Liver (tissue), 7 donors: ENCODE measurements at regions not wholly inside any gene's neighbourhood (a gene's known extent, or its start where the extent isn't known, plus 50 kb on each side); places are given as distances from the start of the nearest gene placed in this dataset.

ENCODE experiments used
- DNase-seq: peaks from one replicate; pipeline ENCODE4 v3.0.0-alpha.2; 2017; ENCODE audit warnings: low spot score
- H3K27ac ChIP-seq, 2 donors: one replicate each; pipeline ENCODE4 v1.7.0; 2013; ENCODE audit warnings: inconsistent platforms in 2 of 2, low read length in 2 of 2, control low read depth in 1 of 2, low read depth in 1 of 2, mild to moderate bottlenecking in 1 of 2
- H3K27me3 ChIP-seq, 4 donors: one replicate each; pipeline versions ENCODE4 v1.6.1 to v1.7.0; 2013; ENCODE audit warnings: low read length in 3 of 4, inconsistent platforms in 1 of 4, mild to moderate bottlenecking in 1 of 4, moderate library complexity in 1 of 4; ENCODE audit not compliant: control insufficient read depth in 4 of 4, insufficient read depth in 4 of 4
- H3K36me3 ChIP-seq, 4 donors: one replicate each; pipeline versions ENCODE4 v1.6.1 to v1.7.0; 2013; ENCODE audit warnings: low read length in 3 of 4, mild to moderate bottlenecking in 3 of 4, low read depth in 1 of 4, moderate library complexity in 1 of 4; ENCODE audit not compliant: control insufficient read depth in 4 of 4, insufficient read depth in 3 of 4
- H3K4me1 ChIP-seq, 4 donors: one replicate each; pipeline versions ENCODE4 v1.6.1 to v1.7.0; 2013; ENCODE audit warnings: low read length in 3 of 4, mild to moderate bottlenecking in 3 of 4, moderate library complexity in 1 of 4; ENCODE audit not compliant: control insufficient read depth in 4 of 4, insufficient read depth in 4 of 4
- H3K4me3 ChIP-seq, 3 donors: one replicate each; pipeline versions ENCODE4 v1.6.1 to v1.7.0; 2013; ENCODE audit warnings: low read length in 3 of 3, control low read depth in 1 of 3, low read depth in 1 of 3, mild to moderate bottlenecking in 1 of 3
- H3K9ac ChIP-seq, 2 donors: one replicate each; pipeline ENCODE4 v1.7.0; 2013; ENCODE audit warnings: low read length in 2 of 2, mild to moderate bottlenecking in 2 of 2, moderate library complexity in 2 of 2, control low read depth in 1 of 2, low read depth in 1 of 2
- H3K9me3 ChIP-seq, 4 donors: one replicate each; pipeline versions ENCODE4 v1.6.1 to v1.7.0; 2013; ENCODE audit warnings: low read length in 3 of 4; ENCODE audit not compliant: control insufficient read depth in 4 of 4
- EGR1 ChIP-seq, 2 donors: IDR thresholded peaks; 2 replicates each; pipeline ENCODE4 v1.6.1; 2016 to 2018; ENCODE audit warnings: antibody characterized with exemption in 2 of 2, low read depth in 2 of 2
- FOXA1 ChIP-seq: IDR thresholded peaks from 2 replicates; pipeline ENCODE4 v1.6.1; 2016; ENCODE audit warnings: antibody characterized with exemption
- FOXA2 ChIP-seq: IDR thresholded peaks from 2 replicates; pipeline ENCODE4 v1.6.1; 2016; ENCODE audit warnings: antibody characterized with exemption
- HNF4G ChIP-seq: IDR thresholded peaks from 2 replicates; pipeline ENCODE4 v1.6.1; 2016; ENCODE audit warnings: antibody characterized with exemption
- JUND ChIP-seq, 2 donors: IDR thresholded peaks; 2 replicates each; pipeline ENCODE4 v1.6.1; 2016; ENCODE audit warnings: antibody characterized with exemption in 2 of 2
- RAD21 ChIP-seq, 2 donors: IDR thresholded peaks; 2 replicates each; pipeline ENCODE4 v1.6.1; 2016; ENCODE audit warnings: antibody characterized with exemption in 2 of 2, mild to moderate bottlenecking in 2 of 2
- RXRA ChIP-seq, 2 donors: IDR thresholded peaks; 2 replicates each; pipeline ENCODE4 v1.6.1; 2017 to 2018; ENCODE audit warnings: antibody characterized with exemption in 2 of 2, mild to moderate bottlenecking in 1 of 2
- SP1 ChIP-seq: IDR thresholded peaks from 2 replicates; pipeline ENCODE4 v1.6.1; 2018; ENCODE audit warnings: antibody characterized with exemption, mild to moderate bottlenecking
- TAF1 ChIP-seq: conservative IDR thresholded peaks from 2 replicates; pipeline ENCODE4 v1.6.1; 2016; ENCODE audit warnings: antibody characterized with exemption, mild to moderate bottlenecking
- YY1 ChIP-seq: IDR thresholded peaks from 2 replicates; pipeline ENCODE4 v1.6.1; 2016; ENCODE audit warnings: antibody characterized with exemption, mild to moderate bottlenecking
- WGBS: extraction: QIAGEN DNeasy Blood & Tissue Kit; methylation state at CpG from one replicate; pipeline ENCODE4 v1.1.7; 2013; 5-methylcytosine and 5-hydroxymethylcytosine counted together
- TF ChIP-seq, protein P1 (sequence below): IDR thresholded peaks from 2 replicates; pipeline ENCODE4 v1.6.1; 2016; ENCODE audit warnings: antibody characterized with exemption
- TF ChIP-seq, protein P2 (sequence below): IDR thresholded peaks from 2 replicates; pipeline ENCODE4 v1.6.1; 2016; ENCODE audit warnings: antibody characterized with exemption
- TF ChIP-seq, protein P3 (sequence below): IDR thresholded peaks from 2 replicates; pipeline ENCODE4 v1.6.1; 2016; ENCODE audit warnings: antibody characterized with exemption, mild to moderate bottlenecking
- TF ChIP-seq, protein P4 (sequence below): IDR thresholded peaks from 2 replicates; pipeline ENCODE4 v1.6.1; 2016; ENCODE audit warnings: antibody characterized with exemption
- donor health status: healthy.
- donor health status: healthy.
- donor health status: healthy.
- donor health status: healthy.

DNA sequence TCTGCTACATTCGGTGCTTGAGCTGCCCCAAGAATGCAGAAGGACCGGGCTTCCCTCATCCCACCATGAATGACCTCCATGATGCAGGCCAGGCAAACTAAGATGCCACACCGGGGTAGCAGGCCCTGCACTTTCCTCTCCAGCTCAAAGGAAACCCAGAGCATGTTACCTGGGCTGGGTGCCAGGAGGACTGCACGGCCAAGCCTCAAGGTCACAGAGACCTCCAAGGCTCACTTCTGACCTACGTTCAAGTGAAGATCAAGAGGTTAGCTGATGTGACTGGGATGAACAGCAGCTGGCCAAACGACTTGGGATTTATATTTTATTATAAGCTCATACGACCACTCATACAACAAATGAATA, 501.8 kb downstream of the CD83 start:
- no peak overlapping the region for H3K27ac ChIP-seq
- no peak overlapping the region for H3K9ac ChIP-seq
- no peaks in the 10 kb centered on the region for H3K4me1 ChIP-seq
- no peak overlapping the region for H3K4me3 ChIP-seq
- peaks cover 0 to 7% (median 1%) of the 10 kb centered on the region in 4 donors for H3K9me3 ChIP-seq
- DNase-seq: no peak
- TF ChIP-seq, protein P1, sequence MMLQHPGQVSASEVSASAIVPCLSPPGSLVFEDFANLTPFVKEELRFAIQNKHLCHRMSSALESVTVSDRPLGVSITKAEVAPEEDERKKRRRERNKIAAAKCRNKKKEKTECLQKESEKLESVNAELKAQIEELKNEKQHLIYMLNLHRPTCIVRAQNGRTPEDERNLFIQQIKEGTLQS: no peak
- TF ChIP-seq SP1: no peak
- TF ChIP-seq JUND (IDR thresholded peaks at IDR 0.05): no peak
- no peak for TF ChIP-seq TAF1
- TF ChIP-seq, protein P2, sequence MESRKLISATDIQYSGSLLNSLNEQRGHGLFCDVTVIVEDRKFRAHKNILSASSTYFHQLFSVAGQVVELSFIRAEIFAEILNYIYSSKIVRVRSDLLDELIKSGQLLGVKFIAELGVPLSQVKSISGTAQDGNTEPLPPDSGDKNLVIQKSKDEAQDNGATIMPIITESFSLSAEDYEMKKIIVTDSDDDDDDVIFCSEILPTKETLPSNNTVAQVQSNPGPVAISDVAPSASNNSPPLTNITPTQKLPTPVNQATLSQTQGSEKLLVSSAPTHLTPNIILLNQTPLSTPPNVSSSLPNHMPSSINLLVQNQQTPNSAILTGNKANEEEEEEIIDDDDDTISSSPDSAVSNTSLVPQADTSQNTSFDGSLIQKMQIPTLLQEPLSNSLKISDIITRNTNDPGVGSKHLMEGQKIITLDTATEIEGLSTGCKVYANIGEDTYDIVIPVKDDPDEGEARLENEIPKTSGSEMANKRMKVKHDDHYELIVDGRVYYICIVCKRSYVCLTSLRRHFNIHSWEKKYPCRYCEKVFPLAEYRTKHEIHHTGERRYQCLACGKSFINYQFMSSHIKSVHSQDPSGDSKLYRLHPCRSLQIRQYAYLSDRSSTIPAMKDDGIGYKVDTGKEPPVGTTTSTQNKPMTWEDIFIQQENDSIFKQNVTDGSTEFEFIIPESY: no peak
- no peaks in the 10 kb centered on the region for H3K27me3 ChIP-seq
- WGBS: 73% methylated on average over 7 of the region's 7 CpGs
- H3K36me3 ChIP-seq: no peaks in the 10 kb centered on the region

DNA sequence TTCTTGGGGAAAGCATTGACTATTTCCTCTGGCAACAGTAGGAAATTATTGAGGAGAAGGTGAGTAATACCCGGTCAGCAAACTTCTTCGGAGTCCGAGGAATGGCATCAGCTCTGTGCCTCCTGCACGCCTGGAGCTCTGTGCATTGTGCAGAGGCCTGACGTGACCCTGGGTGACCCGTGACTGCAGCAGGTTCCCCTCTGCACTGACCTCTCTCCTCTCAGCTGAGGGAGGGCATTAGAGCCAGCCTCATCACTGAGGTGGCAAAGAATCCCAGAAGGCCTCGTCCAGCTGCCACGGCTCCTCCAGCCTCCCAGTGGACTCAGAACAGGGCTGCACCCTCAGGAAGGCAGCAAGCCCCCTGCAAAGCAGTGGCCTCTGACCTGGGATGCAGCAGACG, 502.9 kb downstream of the CD83 start:
- Histone ChIP-seq H3K4me3 (no peak overlapping the region), H3K9me3 (peaks cover 0 to 7% (median 1%) of the 10 kb centered on the region in 4 donors), H3K27ac (no peak overlapping the region), H3K4me1 (no peaks in the 10 kb centered on the region), H3K27me3 (no peaks in the 10 kb centered on the region), H3K9ac (no peak overlapping the region), H3K36me3 (no peaks in the 10 kb centered on the region)
- DNase-seq: no peak
- 87% methylated on average over 9 of the region's 9 CpGs for WGBS
- TF ChIP-seq YY1 (no peak), EGR1 (IDR thresholded peaks at IDR 0.05; ENCODE audit: low read depth in 2 of 2) (no peak), HNF4G (no peak), RAD21 (IDR thresholded peaks at IDR 0.05) (no peak), FOXA2 (no peak), RXRA (IDR thresholded peaks at IDR 0.05) (no peak), FOXA1 (no peak)
- TF ChIP-seq, protein P3, sequence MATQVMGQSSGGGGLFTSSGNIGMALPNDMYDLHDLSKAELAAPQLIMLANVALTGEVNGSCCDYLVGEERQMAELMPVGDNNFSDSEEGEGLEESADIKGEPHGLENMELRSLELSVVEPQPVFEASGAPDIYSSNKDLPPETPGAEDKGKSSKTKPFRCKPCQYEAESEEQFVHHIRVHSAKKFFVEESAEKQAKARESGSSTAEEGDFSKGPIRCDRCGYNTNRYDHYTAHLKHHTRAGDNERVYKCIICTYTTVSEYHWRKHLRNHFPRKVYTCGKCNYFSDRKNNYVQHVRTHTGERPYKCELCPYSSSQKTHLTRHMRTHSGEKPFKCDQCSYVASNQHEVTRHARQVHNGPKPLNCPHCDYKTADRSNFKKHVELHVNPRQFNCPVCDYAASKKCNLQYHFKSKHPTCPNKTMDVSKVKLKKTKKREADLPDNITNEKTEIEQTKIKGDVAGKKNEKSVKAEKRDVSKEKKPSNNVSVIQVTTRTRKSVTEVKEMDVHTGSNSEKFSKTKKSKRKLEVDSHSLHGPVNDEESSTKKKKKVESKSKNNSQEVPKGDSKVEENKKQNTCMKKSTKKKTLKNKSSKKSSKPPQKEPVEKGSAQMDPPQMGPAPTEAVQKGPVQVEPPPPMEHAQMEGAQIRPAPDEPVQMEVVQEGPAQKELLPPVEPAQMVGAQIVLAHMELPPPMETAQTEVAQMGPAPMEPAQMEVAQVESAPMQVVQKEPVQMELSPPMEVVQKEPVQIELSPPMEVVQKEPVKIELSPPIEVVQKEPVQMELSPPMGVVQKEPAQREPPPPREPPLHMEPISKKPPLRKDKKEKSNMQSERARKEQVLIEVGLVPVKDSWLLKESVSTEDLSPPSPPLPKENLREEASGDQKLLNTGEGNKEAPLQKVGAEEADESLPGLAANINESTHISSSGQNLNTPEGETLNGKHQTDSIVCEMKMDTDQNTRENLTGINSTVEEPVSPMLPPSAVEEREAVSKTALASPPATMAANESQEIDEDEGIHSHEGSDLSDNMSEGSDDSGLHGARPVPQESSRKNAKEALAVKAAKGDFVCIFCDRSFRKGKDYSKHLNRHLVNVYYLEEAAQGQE: no peak
- TF ChIP-seq, protein P2: no peak
- TF ChIP-seq, protein P1: no peak
- TF ChIP-seq, protein P4, sequence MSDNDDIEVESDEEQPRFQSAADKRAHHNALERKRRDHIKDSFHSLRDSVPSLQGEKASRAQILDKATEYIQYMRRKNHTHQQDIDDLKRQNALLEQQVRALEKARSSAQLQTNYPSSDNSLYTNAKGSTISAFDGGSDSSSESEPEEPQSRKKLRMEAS: no peak
